ENCODE measurements at regions not wholly inside any gene's neighbourhood (a gene's known extent, or its start where the extent isn't known, plus 50 kb on each side); places are given as distances from the start of the nearest gene placed in this dataset.
A peak's percentile ranks its signal among the peaks of the same experiment; 100 is the strongest.

GRCh38 chr12:39032034-39032433 is 126.6 kb upstream of the CPNE8 start (continued):
- TF ChIP-seq ZNF384 (IDR thresholded peaks at IDR 0.05; ENCODE audit: low read depth, low read length) (no peak), ZC3H8 (IDR thresholded peaks at IDR 0.05) (no peak), ZNF232 (CRISPR knock-in tag; IDR thresholded peaks at IDR 0.05) (no peak), KDM4B (IDR thresholded peaks at IDR 0.05; ENCODE audit: borderline replicate concordance in 2 of 2, low read depth in 1 of 2) (no peak), HDAC6 (IDR thresholded peaks at IDR 0.05; ENCODE audit: low read depth, low read length) (no peak), ZNF586 (CRISPR knock-in tag; conservative IDR thresholded peaks at IDR 0.05) (no peak)

DNA sequence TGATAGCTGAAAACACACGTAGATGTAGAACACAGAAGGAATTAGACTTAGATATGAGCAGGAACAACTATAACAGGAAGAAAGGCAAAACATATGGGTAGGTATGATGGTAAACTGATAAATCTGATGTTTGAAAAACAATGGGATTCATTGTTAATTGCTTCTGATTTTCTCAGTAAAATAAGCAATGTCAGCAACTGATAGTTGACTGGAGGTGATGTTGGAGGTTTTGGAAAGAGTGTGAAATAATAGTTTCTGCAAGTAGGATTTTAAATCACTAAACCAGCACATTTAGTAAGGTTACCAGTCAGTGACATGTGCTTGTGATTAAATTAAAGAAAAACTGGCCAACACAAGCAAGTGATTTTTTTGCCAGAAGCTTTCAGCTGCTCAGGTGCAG is 123.0 kb upstream of the CPNE8 start:
- Histone ChIP-seq H2AFZ (ENCODE audit: low read depth, low read length) (no peak overlapping the region), H3K27me3 (ENCODE audit: control insufficient read depth in 2 of 2, insufficient read depth in 2 of 2, low read length in 2 of 2) (no peaks in the 10 kb centered on the region), H3K4me1 (replicated peaks in 1 of 2; ENCODE audit: control insufficient read depth in 2 of 2, insufficient read depth in 2 of 2, low read length in 2 of 2) (no peaks in the 10 kb centered on the region), H3K9me1 (ENCODE audit: control insufficient read depth, insufficient read depth, low read length) (no peaks in the 10 kb centered on the region), H3K4me2 (ENCODE audit: insufficient read depth, low read length) (no peak overlapping the region), H3K36me3 (ENCODE audit: control insufficient read depth, insufficient read depth, low read length) (no peaks in the 10 kb centered on the region), H3K4me3 (no peak overlapping the region), H3K27ac (ENCODE audit: extremely low read depth, low read depth, low read length) (no peak overlapping the region), H3K79me2 (ENCODE audit: control insufficient read depth, insufficient read depth, low read length) (no peaks in the 10 kb centered on the region), H3K9me3 (replicated peaks; ENCODE audit: control insufficient read depth, insufficient read depth, low read depth, low read length) (no peaks in the 10 kb centered on the region), H4K20me1 (replicated peaks; ENCODE audit: control insufficient read depth, insufficient read depth, low read length) (no peaks in the 10 kb centered on the region), H3K9ac (ENCODE audit: insufficient read depth in 1 of 2, low read depth in 2 of 2, low read length in 2 of 2) (no peak overlapping the region)
- ATAC-seq (no peak), DNase-seq (ENCODE audit: extremely low read depth in 1 of 4, low spot score in 3 of 4) (no peak), FAIRE-seq (no peak)
- ChIA-PET CTCF (ENCODE audit: low intra/inter-chr PET ratio) (no interaction called here), POLR2A (no interaction called here)
- BruUV-seq (replicated peaks), result no TSS peak
- intact Hi-C loops (cut with micrococcal nuclease), result no loop called here
- WGBS (ENCODE audit: insufficient coverage, low coverage, missing lambda C conversion rate), result 0% methylated on average over 1 of the region's 1 CpG
- in situ Hi-C loops (cut with MboI), result no loop called here
- TF ChIP-seq SMAD2 (IDR thresholded peaks at IDR 0.05; ENCODE audit: low read depth, low read length), result no peak
- no peak for TF ChIP-seq PHF21A (IDR thresholded peaks at IDR 0.05; ENCODE audit: borderline replicate concordance, low read depth)
- peak; percentile 25; the same call in 1 of the 2 replicates for TF ChIP-seq ZNF316 (IDR thresholded peaks at IDR 0.05)
- TF ChIP-seq ZBTB7A (IDR thresholded peaks at IDR 0.05; ENCODE audit: borderline replicate concordance, control insufficient read depth, low read depth, low read length), result no peak
- TF ChIP-seq CREBBP (IDR thresholded peaks at IDR 0.05; ENCODE audit: low read depth, low read length), result no peak
- no peak for TF ChIP-seq NEUROD1 (IDR thresholded peaks at IDR 0.05; ENCODE audit: borderline replicate concordance, low read depth, low read length, partially characterized antibody)
- TF ChIP-seq, protein P1, sequence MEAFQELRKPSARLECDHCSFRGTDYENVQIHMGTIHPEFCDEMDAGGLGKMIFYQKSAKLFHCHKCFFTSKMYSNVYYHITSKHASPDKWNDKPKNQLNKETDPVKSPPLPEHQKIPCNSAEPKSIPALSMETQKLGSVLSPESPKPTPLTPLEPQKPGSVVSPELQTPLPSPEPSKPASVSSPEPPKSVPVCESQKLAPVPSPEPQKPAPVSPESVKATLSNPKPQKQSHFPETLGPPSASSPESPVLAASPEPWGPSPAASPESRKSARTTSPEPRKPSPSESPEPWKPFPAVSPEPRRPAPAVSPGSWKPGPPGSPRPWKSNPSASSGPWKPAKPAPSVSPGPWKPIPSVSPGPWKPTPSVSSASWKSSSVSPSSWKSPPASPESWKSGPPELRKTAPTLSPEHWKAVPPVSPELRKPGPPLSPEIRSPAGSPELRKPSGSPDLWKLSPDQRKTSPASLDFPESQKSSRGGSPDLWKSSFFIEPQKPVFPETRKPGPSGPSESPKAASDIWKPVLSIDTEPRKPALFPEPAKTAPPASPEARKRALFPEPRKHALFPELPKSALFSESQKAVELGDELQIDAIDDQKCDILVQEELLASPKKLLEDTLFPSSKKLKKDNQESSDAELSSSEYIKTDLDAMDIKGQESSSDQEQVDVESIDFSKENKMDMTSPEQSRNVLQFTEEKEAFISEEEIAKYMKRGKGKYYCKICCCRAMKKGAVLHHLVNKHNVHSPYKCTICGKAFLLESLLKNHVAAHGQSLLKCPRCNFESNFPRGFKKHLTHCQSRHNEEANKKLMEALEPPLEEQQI (IDR thresholded peaks at IDR 0.05), result no peak
- TF ChIP-seq, protein P2, sequence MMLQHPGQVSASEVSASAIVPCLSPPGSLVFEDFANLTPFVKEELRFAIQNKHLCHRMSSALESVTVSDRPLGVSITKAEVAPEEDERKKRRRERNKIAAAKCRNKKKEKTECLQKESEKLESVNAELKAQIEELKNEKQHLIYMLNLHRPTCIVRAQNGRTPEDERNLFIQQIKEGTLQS (IDR thresholded peaks at IDR 0.05), result no peak
- TF ChIP-seq, protein P2 (CRISPR knock-in tag; conservative IDR thresholded peaks at IDR 0.05), result no peak
- TF ChIP-seq THRAP3 (IDR thresholded peaks at IDR 0.05; ENCODE audit: borderline replicate concordance), result no peak

All from K562 (cell line).